HEK293T (cell line): ENCODE measurements at regions not wholly inside any gene's neighbourhood (a gene's known extent, or its start where the extent isn't known, plus 50 kb on each side); places are given as distances from the start of the nearest gene placed in this dataset.
A peak's percentile ranks its signal among the peaks of the same experiment; 100 is the strongest.

Experiments
- CTCF ChIA-PET: fragments of 350-600 bp; formaldehyde crosslinking; extraction: SDS; loops from one replicate; lab custom pipeline; 2021; ENCODE audit warnings: antibody characterized with exemption, inconsistent platforms; lab: Yijun Ruan, JAX
- POLR2A ChIA-PET: fragments of 350-600 bp; formaldehyde crosslinking; extraction: SDS; loops from one replicate; lab custom pipeline; 2020; ENCODE audit warnings: antibody characterized with exemption, inconsistent platforms; lab: Yijun Ruan, JAX
- DNase-seq: peaks from one replicate; pipeline ENCODE4 v3.0.0; 2012; ENCODE audit warnings: mixed read lengths; ENCODE audit errors: extremely low spot score
- ARNT ChIP-seq: fragments of 450-650 bp; IDR thresholded peaks from 2 replicates; pipeline ENCODE4 v1.6.1; 2017; ENCODE audit warnings: mild to moderate bottlenecking
- BHLHE40 ChIP-seq: fragments of 450-650 bp; IDR thresholded peaks from 2 replicates; pipeline ENCODE4 v1.6.1; 2016; ENCODE audit warnings: mild to moderate bottlenecking, moderate library complexity, borderline replicate concordance
- CTBP1 ChIP-seq: fragments of 450-650 bp; IDR thresholded peaks from 2 replicates; pipeline ENCODE4 v1.6.1; 2016; ENCODE audit warnings: borderline replicate concordance
- ELF4 ChIP-seq: fragments of 450-650 bp; IDR thresholded peaks from 2 replicates; pipeline ENCODE4 v1.6.1; 2017; ENCODE audit warnings: antibody characterized with exemption
- FOXA1 ChIP-seq: fragments of 450-650 bp; IDR thresholded peaks from 2 replicates; pipeline ENCODE4 v1.6.1; 2016; ENCODE audit warnings: mild to moderate bottlenecking
- FOXK2 ChIP-seq: fragments of 450-650 bp; IDR thresholded peaks from 2 replicates; pipeline ENCODE4 v1.6.1; 2016; ENCODE audit warnings: mild to moderate bottlenecking
- FOXM1 ChIP-seq: fragments of 450-650 bp; IDR thresholded peaks from 2 replicates; pipeline ENCODE4 v1.6.1; 2017; ENCODE audit warnings: mild to moderate bottlenecking, borderline replicate concordance
- HDGF ChIP-seq: fragments of 450-650 bp; IDR thresholded peaks from 2 replicates; pipeline ENCODE4 v1.6.1; 2017; ENCODE audit warnings: antibody characterized with exemption, borderline replicate concordance
- L3MBTL2 ChIP-seq: fragments of 450-650 bp; conservative IDR thresholded peaks from 2 replicates; pipeline ENCODE4 v1.6.1; 2016; ENCODE audit warnings: mild to moderate bottlenecking
- LEF1 ChIP-seq: fragments of 450-650 bp; IDR thresholded peaks from 2 replicates; pipeline ENCODE4 v1.6.1; 2017; ENCODE audit warnings: mild to moderate bottlenecking, borderline replicate concordance
- NFRKB ChIP-seq: fragments of 450-650 bp; IDR thresholded peaks from 2 replicates; pipeline ENCODE4 v1.6.1; 2016; ENCODE audit warnings: mild to moderate bottlenecking, moderate library complexity
- SP1 ChIP-seq: fragments of 450-650 bp; IDR thresholded peaks from 2 replicates; pipeline ENCODE4 v1.6.1; 2017
- SUZ12 ChIP-seq: fragments of 450-650 bp; IDR thresholded peaks from 2 replicates; pipeline ENCODE4 v1.6.1; 2016; ENCODE audit warnings: mild to moderate bottlenecking
- TARDBP ChIP-seq: fragments of 450-650 bp; IDR thresholded peaks from 2 replicates; pipeline ENCODE4 v1.6.1; 2016
- ZNF384 ChIP-seq: fragments of 450-650 bp; IDR thresholded peaks from 2 replicates; pipeline ENCODE4 v1.6.1; 2016
- TF ChIP-seq, protein P1 (sequence below): fragments of 450-650 bp; IDR thresholded peaks from 2 replicates; pipeline ENCODE4 v1.6.1; 2016

DNA sequence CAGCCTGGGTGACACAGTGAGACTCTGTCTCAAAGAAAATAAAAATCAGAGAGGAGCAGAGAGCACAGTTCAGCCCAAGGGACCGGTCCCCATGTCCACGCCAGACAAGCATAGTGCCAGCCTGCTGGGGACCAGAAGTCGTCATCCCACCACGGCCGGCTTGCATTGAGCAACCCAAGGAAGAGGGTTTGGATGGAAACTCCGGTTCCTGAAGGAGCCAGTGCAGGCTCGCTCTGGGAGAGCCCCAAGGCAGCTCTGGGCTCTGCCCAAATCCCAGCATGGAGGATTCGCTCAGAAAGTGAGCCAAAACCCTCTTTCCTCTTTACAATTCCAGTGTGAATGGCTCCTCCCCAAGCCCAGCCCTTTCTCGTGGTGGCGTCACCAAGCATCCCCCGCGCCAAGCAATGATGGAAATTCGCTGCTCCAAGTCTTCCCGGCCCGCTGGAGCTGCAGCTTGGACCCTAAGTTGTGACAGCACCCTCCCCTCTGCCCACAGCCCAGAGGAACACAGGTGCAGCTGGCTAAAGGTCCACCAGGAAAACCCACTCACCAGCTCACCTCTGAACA lies 64.1 kb upstream of the SLC25A33 start:
- ChIA-PET POLR2A (no interaction called here), CTCF (no interaction called here)
- TF ChIP-seq HDGF (no peak), ELF4 (no peak), SUZ12 (no peak), TARDBP (no peak), CTBP1 (no peak), FOXA1 (no peak), LEF1 (no peak), ZNF384 (no peak), ARNT (no peak), FOXM1 (no peak), BHLHE40 (no peak), L3MBTL2 (no peak), FOXK2 (no peak), NFRKB (no peak)
- TF ChIP-seq, protein P1, sequence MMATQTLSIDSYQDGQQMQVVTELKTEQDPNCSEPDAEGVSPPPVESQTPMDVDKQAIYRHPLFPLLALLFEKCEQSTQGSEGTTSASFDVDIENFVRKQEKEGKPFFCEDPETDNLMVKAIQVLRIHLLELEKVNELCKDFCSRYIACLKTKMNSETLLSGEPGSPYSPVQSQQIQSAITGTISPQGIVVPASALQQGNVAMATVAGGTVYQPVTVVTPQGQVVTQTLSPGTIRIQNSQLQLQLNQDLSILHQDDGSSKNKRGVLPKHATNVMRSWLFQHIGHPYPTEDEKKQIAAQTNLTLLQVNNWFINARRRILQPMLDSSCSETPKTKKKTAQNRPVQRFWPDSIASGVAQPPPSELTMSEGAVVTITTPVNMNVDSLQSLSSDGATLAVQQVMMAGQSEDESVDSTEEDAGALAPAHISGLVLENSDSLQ = no peak
- no peak for DNase-seq

DNA sequence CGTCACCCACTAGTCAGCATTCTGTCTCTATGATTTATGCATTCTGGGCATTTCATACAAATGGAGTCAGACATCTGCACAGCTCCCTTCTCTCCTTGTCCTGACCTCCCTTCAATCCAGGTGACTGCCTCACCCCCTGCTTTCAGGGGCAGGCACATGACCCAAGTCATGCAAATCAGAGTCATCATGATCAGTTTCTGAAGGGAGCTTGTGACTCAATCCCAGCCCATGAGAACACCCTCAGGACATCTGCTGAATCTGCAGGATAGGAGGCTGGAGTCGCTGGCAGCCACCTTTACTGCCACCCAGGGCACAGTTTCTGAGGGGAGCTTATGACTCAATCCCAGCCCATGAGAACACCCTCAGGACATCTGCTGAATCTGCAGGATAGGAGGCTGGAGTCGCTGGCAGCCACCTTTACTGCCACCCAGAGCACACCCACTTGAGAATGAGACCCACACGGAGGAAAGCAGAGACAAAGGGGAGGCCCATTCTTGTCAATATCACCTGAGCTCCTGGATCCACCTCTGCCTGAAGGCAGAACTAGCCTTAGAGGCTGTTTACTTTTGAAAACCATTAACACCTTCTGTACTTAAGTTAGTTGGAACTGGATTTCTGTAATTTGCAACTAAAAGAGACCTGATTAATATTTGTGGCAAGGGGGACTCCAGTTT lies 62.3 kb upstream of the SLC25A33 start:
- no peak for DNase-seq
- CTCF ChIA-PET = interaction anchor here (0.6 to 1.1 kb wide), 2 partner anchors 281 to 625 kb away, joined by 5 to 6 read pairs; no protein-coding TSS in a partner anchor
- POLR2A ChIA-PET = no interaction called here
- TF ChIP-seq CTBP1 = no peak
- TF ChIP-seq, protein P1 = peak; percentile 48; the same call in 1 of the 2 replicates
- no peak for TF ChIP-seq SP1
- no peak for TF ChIP-seq SUZ12
- TF ChIP-seq ELF4 = no peak
- no peak for TF ChIP-seq TARDBP
- no peak for TF ChIP-seq L3MBTL2

DNA sequence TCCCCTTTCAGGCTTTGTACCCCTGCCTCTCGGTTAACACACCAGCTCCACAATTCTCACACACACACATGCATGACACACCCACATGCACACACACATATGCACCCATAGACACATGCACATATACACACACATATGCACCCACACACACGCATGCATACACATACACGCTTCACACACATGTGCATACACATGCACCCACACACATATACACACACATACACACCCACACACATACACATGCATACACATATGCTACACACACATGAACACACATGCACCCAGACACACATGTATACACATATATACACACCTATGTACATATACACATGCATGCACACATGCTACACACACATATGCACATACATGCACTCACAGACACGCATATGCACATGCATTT lies 61.7 kb upstream of the SLC25A33 start:
- ChIA-PET CTCF (interaction anchor here (1.1 kb wide), 1 partner anchor 281 kb away, joined by 5 read pairs; no protein-coding TSS in a partner anchor), POLR2A (no interaction called here)
- no peak for DNase-seq
- TF ChIP-seq CTBP1 (no peak), FOXM1 (no peak), ZNF384 (no peak), HDGF (no peak), LEF1 (no peak), FOXK2 (no peak), SUZ12 (no peak), L3MBTL2 (no peak), NFRKB (no peak), ARNT (no peak), SP1 (no peak)
- TF ChIP-seq, protein P1 = no peak

DNA sequence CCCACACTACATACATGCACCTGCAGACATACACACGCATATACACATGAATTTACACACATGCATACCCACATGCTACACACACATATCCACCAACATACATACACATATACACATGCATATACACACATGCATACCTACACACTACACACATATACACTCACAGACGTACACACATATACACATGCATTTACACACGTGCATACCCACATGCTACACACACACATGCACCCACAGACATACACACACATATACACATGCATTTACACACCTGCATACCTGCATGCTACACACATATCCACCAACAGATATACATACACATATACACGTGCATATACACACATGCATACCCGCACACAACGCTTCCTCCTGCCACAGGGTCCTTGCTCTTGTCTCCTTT lies 61.2 kb upstream of the SLC25A33 start:
- POLR2A ChIA-PET = no interaction called here
- DNase-seq = no peak

DNA sequence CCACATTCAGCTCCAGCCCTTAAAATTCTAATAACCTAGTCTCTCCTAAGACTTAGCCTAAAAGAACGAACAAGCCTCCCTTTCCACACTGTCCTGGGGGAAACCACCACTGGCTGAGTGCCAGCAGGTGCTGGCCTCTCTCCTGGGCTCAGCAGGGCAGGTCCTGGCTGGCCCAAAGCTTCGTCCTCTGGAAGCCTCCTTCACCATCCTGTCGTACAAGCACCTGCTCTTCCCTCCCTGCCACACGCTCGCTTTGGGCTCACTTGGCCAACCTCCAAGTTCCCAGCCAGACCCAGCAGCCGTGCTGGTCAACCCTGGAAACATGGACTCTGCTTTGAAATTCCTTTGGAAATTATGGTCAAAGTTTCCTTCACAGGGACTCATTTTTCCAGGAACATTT lies 58.2 kb upstream of the SLC25A33 start:
- CTCF ChIA-PET = interaction anchor here (0.6 kb wide), 1 partner anchor 128 kb away, joined by 3 read pairs; no protein-coding TSS in a partner anchor
- TF ChIP-seq ARNT = no peak
- TF ChIP-seq L3MBTL2 = no peak
- no peak for TF ChIP-seq SUZ12
- no peak for DNase-seq
- POLR2A ChIA-PET = no interaction called here

More for the DNA sequence above, 61.2 kb upstream of the SLC25A33 start:
- CTCF ChIA-PET = no interaction called here
- TF ChIP-seq NFRKB (no peak), CTBP1 (no peak), ARNT (no peak), HDGF (no peak)

DNA sequence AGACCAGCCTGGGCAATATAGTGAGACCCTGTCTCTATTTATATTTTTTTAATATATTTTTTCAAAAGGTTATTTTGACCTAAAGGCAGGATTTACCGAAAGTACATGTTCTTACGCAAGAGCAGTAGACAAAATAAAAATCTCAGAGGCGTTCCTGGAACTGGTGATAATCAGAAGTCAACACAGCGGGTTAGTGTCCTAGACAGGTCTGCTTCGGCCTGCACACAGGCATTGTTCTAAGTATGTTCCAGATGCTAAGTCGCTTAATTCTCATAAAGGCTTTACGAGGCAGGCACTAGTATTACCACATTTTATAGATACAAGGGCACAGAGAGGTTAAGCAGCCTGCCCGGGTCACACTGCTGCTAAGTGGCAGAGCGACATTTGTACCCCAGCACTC lies 56.9 kb upstream of the SLC25A33 start:
- no peak for DNase-seq
- ChIA-PET CTCF (no interaction called here), POLR2A (no interaction called here)
- TF ChIP-seq BHLHE40 (no peak), FOXK2 (no peak), FOXA1 (no peak), FOXM1 (no peak), ARNT (no peak)
